ENCODE measurements at regions not wholly inside any gene's neighbourhood (a gene's known extent, or its start where the extent isn't known, plus 50 kb on each side); places are given as distances from the start of the nearest gene placed in this dataset.

GRCh38 chr2:238727585-238728329 lies 120.1 kb upstream of the TWIST2 start:
- DNase-seq: no peak

DNA sequence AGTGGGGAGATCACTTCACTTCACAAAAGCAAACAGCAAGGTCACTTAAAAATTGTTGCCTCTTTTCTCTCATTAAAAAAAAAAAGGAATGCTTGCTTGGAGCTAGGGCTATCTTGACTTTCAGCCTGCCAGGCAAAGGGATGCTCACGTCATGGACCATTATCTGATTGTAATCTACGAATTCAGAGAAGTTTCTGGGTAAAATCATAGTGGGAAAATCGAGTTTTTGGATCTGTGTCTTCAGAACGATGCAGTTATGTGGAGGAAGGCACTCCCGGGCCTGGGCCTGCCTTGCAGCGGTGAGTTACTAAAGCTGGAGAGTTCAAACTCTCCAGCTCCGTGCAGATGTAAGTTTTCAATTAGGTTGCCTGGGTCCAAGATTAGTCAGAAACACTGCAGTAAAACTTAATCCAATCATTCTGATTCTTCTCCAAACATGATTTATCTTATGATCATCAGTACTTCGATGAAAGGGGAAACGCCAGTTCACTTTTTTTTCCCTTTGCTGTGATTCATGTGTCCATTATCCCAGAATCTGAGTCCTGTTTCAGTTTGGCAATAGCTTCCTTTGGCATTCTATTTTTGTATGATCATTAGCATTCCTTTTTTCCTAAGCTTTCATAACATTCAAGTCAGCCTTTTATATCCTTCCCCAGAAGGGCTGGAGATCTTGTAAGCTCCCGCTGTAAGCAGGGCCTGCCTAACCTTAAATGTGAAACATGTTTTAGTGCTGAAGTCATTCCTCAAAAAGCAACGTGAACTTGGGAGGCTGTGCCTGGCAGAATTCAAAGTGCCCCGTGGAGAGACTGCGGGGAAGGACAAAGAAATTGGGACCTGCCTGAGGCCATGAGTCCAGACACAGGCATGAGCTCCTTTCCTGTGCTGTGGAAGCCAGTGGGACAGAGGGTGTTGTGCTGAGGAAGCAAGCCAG lies 119.3 kb upstream of the TWIST2 start:
- no peak for DNase-seq

- DNase-seq: no peak
Observed at GRCh38 chr2:238729261-238729935, 118.5 kb upstream of the TWIST2 start.

DNA sequence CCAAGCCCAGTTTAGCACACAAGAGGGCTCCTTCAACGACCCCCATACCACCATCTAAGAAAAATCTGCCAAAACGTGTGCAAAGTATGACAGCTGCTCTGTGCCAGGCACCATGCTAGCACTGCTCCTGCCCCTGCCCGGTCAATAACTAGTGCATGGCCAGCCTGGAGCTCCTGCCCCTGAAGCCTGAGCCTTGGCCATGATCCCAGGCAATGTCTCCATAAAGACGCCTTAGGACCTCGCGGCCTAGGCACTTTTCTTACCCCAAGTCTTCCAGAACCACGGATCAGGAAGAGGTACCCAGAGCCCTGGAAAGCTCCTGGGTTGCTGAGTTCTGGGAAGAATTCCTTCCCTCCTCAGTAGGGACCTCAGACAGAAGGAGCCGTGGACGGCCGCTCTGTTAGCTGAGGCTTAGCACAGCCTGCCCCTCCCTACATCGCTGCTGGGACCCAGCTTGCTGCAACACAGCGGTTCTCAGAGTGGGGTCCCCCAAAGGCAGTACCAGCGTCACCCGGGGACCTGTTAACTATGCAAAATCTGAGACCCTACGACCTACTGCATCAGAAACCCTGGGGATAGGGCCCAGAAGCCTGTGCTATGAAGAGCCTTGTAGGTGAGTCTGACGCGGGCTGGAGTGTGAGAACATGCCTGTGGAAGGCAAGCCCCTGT lies 117.8 kb upstream of the TWIST2 start:
- no peak for DNase-seq

DNA sequence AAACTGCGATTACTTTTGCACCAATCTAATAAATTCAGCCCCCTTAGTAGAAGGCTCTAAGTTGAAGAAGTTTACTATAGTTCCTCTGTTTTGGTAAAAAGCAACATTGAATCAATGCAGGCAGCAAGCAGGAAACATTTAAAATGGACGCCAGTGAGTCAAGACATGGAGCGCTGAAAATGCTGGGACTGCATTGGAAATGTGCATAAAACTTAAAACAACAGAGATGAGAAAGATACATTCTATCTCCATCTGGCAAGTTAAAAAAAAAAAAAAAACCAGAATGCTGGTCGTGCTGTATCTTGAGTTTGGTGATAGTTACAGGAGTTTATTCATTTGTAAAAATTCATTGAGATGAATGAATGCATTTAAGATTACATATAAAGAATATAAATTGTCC lies 117.0 kb upstream of the TWIST2 start:
- no peak for DNase-seq

- no peak for DNase-seq
Observed at GRCh38 chr2:238731961-238732360, 115.9 kb upstream of the TWIST2 start.

GRCh38 chr2:238738917-238739316 lies 109.0 kb upstream of the TWIST2 start:
- DNase-seq: no peak

DNA sequence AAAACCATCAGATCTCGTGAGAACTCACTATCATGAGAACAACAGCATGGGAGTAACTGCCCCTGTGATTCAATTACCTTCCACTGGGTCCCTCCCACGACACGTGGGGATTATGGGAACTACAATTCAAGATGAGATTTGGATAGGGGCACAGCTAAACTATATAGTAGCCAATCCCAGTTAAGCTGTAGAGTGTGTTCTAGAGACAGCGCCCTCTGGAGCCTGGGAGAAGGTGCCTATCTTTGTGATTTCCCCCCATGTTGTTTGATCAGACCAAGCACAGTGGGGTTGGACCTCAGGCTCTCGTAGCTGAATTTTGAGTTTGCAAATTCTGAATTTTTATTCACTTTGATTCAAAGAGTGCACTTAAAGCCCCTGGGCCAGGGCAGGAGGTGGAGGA lies 108.2 kb upstream of the TWIST2 start:
- no peak for DNase-seq

DNA sequence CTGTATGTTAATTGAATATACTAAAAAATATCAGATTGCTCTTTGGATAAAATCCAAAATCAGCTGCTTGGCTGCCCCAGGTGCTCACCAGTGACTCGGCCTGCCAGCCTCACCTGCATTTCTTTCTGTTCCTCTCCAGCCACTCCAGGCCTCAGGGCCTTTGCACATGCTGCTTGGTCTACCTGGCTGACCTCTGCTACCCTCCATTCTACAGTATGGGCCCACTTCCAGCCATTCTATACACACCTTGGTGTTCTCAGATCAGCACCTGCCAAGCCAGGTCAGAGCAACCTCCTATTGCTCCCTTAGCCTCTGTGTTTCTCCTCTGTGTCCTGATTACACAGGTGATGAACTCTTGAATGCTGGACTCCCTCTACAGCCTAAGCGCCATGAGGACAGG lies 106.6 kb upstream of the TWIST2 start:
- no peak for DNase-seq

GRCh38 chr2:238742066-238742465 lies 105.8 kb upstream of the TWIST2 start:
- DNase-seq: no peak

DNA sequence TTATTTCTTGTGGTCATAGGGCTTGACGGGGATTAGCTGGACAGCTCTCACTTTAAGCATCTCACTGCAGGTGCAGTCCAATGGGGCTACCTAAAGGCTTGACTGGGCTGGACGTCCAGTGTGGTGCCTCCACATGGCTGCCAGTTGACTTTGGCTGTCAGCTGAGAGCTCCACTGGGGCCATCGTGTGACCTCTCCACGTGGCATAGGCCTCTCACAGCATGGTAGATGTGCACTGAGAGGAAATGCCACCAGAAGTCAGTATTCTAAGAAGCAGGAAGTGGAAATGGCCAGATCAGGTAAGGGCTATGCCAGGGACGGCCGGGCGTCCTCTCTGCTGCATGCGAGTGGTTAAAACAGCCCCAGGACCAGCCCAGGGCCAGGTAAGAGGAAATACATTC lies 105.2 kb upstream of the TWIST2 start:
- DNase-seq: no peak

- no peak for DNase-seq
Observed at GRCh38 chr2:238743243-238744065, 104.4 kb upstream of the TWIST2 start.

- DNase-seq: no peak
Observed at GRCh38 chr2:238744951-238745350, 102.9 kb upstream of the TWIST2 start.

GRCh38 chr2:238745997-238746396 lies 101.9 kb upstream of the TWIST2 start:
- no peak for DNase-seq

GRCh38 chr2:238747114-238747513 lies 100.8 kb upstream of the TWIST2 start:
- no peak for DNase-seq

- DNase-seq: no peak
Observed at GRCh38 chr2:238747557-238747956, 100.3 kb upstream of the TWIST2 start.

- DNase-seq: no peak
Observed at GRCh38 chr2:238750212-238750904, 97.5 kb upstream of the TWIST2 start.

DNA sequence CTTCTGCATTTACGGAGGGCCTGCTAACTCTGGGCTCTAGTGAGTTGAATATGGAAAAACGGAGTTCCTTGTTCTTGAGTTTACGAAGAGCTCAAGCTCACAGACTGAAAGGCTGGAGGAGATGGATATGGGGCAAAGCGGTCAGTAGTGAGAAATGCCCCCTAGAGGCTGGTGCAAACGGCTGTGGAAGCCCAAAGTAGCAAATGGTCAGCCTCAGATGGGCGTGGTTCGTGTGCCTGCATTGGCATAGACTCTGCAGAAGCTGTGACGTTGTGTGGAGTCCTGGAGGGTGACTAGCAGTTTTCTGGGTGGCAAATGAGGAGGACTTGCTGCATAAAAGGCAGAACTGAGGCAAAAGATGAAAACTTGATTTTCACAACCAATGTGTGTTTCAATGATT lies 93.6 kb upstream of the TWIST2 start:
- DNase-seq: no peak

DNA sequence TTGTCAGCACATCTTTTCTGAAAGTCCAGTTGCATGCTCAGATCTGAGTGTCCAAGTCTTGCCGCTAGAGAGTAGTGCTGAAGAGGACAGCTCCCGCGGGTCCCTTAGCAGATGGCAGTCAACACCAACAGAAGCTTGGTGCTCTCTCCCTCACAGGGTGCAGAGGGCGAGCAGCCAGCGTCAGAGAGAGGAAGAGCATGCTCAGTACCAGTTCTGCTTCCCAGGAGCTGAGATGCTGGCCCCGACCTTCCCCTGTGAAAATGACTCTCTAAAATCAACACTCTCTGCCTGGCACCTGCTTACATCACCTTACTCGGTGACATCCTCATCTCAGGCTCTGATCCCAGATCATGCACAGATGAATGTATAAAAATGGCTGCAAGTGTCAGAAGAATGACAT lies 86.0 kb upstream of the TWIST2 start:
- no peak for DNase-seq

DNA sequence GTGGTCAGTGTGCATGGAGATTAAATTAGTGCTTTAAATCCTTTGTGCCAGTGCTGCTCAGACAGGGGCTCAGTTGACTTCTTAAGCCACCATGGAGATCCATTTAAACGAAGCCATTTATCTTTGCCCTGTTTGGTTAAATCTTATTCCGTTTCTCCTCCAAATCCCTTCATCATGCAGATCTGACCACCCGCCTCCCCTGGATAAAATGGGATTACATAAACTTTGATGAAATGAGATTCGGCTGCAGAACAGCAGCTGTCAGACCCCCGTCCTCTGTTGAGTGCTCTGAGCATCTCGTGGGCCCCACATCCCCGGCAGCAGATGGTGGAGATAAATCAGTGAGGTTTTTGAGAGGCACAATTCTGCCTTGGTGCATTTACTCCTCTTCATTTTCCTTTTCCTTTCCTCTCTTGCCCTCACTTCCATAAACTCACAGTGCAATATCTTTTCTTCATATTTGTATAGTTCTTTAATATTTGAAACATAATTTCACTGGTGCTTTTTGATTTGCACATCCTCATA lies 84.4 kb upstream of the TWIST2 start:
- no peak for DNase-seq

DNA sequence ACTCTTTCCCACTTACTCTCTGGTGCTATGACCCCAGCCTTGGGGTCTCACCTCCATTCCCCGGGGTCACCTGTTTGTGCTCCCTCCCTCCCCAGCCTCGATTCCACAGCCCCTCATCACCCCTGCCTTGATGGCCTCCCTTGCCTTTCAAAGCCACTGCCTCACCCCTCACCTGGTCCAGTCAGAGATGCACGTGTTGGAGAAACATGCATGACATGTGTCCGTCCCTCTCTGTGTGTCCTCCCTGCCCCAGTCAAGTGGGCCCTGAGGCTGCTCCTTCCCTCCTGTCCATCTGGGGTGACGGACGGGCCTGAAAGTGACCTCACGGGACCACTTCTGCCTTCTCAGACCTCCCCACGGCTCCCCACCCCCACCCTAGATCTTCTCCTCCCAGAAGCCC lies 82.3 kb upstream of the TWIST2 start:
- DNase-seq: no peak
